CD4-positive, alpha-beta T cell treated with Interleukin-1 beta for 1 hour (primary cell): ENCODE measurements at regions not wholly inside any gene's neighbourhood (a gene's known extent, or its start where the extent isn't known, plus 50 kb on each side); places are given as distances from the start of the nearest gene placed in this dataset.
A peak's percentile ranks its signal among the peaks of the same experiment; 100 is the strongest.

Experiments used
- DNase-seq, 2 donors: peaks; one replicate each; pipeline ENCODE4 v3.0.0-alpha.2; 2020 to 2022

DNA sequence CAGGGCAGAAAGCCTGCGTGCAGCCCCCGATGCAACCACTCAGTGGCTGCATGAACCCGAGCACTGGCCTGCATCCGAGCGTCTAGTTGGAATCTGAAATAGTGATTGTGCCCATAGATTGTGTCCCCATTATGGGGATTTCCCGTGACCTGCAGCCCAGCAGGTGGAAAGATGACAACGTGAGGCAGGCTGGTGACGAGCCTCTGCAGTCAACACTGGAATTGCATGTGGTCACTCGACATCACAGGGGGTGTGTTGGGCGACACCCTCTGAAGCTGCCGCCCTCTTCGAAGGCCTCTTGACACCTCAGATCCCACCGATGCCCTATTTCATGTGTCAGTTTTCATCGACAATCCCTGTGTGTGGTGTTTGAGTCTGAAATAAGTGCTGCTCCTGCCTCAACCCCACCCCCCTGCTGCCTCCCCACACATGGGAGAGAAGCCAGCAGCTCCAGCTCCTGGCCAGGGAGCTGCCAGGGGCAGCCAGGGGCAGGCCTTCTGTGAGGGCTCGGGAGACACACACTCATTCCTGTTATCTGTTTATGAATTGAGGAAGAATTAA lies 172.0 kb upstream of the B3GAT1 start:
- DNase-seq, result no peak

GRCh38 chr11:134583397-134583990 lies 171.5 kb upstream of the B3GAT1 start:
- DNase-seq, result peak in 1 of 2 donors; percentile 16

DNA sequence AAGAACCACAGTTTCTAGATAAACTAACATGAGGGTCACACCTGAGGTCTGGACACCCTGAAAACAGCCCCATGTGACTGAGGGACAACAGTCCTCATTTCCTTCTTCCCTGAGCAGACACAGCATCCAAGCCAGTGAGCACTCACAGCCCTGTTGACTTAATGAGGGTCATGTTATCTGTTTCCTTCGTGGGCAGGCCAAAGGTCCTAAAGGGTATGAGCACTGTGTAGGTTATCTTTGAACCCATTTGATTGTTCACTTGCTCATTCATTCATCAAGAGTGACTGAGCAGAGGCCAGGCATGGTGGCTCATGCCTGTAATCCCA lies 170.7 kb upstream of the B3GAT1 start:
- no peak for DNase-seq

DNA sequence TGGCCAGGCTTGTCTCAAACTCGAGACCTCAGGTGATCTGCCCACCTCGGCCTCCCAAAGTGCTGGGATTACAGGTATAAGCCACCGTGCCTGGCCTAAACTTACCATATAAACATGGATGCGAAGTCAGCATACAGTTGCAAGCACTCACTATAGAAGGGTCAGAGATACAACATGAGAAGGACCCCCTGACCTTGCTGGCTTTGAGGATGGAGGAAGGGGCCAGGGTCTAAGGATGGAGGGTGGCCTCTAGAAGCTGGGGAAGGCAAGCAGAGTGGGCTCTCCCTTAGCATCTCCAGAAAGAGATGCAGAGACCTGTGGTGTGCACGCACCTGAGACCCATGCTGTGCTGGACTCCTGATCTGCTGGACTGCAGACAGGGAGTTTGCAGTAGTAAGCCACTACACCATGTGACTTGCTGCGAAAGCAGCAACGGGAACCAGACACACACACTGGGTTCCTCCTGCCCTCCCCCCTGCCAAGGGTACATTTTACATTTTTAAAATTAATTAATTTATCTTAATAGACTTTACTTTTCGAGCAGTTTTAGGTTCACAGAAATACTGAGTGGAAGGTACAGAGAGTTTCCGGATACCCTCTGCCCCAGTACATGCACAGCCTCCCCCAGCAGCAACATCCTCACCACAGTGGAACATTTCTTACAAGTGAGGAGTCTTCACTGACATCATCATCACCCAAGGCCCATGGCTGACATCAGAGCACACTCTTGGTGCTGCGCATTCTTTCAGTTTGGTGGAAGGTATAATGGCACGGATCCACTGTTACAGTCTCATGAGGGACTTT lies 170.1 kb upstream of the B3GAT1 start:
- DNase-seq, result no peak

DNA sequence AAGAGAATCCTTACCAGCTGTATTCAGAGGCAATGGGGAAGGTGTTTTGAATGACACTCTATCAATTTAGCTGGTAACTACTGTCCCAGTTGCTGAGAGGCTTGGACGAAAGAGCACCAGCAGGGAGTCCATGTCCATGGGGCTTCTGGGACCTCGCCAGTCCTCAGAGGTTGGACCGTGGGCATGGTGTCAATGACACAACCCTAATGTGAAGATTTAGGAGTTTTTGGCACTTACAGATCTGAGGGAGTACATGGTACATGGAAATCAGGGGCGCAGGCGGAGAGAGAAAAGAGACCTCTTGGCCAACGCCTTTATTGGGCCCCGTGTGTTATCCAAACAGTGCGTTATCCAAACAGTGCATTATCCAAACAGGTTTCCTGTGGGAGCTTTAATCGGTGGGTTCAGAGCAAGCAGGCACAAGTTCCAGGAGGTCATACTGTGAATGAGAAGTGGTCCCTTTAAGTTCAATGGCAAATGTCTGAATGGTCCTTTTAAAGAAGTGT lies 169.1 kb upstream of the B3GAT1 start:
- DNase-seq, result no peak

DNA sequence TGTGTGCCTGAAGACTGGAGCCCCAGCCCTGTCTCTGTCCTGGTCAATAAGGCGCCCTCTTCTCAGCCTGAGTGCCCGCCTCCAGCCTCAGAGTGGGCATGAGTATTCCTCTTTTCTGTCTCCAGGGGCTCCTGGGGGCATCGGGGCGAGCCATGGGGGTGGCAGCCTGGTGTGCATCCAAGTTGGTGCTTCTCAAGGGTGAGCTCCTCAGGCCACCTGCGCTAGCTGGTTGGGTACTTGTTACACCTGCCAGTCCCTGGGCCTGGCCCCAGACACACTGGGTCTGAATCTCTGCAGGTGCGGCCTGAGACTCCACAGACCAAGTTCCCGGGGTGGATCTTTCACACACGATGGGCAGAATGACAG lies 168.6 kb upstream of the B3GAT1 start:
- DNase-seq, result no peak

- DNase-seq, result no peak
Observed at GRCh38 chr11:134579724-134580609, 167.9 kb upstream of the B3GAT1 start.

DNA sequence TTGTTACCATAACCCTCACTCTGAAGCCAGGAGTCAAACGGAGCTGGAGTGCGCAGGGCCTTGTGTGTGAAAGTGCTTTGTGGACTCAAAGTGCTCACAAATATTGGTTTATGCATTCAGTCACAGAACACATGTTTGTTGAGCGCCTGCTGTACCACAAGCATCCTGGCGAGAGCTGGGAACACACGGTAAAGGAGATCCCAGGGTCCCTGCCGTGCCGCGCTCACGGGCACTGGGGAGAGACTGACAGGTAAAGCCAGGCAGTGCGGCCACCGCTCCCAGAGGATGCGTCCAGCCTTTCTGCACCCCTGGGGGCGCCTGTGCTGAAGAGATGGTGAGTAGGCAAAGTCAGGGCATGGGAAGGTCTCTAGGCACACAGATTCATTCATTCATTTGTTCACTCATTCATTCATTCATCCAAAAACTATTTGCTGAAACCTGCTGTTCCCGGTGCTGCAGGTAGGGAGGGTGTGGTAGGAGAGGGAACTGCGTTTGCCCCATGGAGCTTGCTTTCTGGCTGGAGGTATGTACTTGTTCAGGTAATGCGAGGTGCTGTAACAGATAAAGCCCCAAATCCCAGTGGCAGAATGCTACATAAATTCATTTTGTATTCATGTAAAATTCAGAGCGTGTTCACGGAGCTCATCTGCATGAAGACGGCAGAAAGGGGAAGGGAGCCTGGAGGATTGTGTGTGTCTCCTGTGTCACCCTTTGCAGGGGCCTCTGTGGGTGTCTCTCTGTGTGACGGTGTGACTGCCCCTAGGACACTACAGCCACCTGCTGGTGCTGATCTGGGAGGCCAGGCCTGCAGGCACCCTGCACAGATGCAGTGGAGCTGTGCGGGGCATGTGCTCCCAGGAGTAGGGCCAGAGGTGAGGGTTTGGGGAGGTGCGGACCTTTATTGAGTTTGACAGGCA lies 167.0 kb upstream of the B3GAT1 start:
- no peak for DNase-seq

- no peak for DNase-seq
Observed at GRCh38 chr11:134577751-134578395, 165.8 kb upstream of the B3GAT1 start.

DNA sequence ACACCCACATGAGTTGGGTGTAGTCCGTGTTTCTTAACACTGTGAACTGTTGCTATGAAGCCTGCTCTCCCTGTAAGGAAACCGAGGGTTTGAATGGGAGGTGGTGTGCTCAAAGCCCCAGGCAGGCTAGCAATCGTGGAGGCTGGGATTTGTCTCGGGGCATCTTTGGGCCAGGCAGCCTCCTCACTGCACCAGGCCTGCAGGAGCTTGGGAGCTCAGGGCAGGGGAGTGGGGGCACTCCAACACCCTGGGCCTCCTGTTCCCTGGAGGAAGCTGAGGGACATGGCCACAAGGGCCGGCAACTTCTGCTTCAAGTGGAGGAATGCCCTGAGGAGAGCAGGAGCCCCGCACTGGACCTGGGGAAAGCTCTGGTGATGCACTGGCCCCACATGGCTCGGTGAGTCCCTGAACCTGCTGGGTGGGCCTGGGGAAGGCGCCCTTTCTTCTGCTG lies 164.7 kb upstream of the B3GAT1 start:
- DNase-seq, result no peak

GRCh38 chr11:134576286-134576685 lies 164.2 kb upstream of the B3GAT1 start:
- no peak for DNase-seq

DNA sequence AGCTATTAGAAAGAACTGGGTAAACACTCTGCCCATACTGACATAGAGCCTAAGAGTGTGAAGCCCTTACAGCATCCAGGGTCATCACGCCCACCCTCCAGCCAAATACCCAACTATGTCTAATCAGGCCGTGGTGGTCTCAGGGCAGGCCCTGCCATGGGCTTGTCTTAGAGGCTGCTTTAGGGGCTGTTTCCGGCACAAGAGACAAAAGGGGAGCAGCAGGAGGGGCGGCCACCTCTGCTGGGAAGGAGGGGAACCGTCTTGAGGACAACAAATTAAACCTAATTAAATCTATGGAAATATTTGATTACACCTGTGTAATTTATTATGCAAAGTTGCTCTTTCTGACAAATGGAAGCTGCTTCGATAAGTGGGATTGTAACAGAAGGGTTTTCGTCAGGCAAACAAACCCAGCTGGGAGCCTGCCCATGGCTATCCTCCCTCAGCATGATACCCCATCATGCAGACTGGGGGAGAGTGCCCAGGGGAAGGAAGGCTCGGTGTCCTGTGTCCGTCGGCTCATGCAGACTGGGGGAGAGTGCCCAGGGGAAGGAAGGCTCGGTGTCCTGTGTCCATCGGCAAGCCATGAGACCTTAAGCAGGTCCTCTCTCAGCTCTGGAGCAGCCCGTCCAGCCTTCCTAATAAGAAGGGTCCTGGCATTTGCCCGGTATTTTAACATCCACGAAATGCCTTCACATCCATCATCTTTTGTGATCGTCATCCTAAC lies 163.6 kb upstream of the B3GAT1 start:
- no peak for DNase-seq

- no peak for DNase-seq
Observed at GRCh38 chr11:134574947-134575346, 162.9 kb upstream of the B3GAT1 start.

DNA sequence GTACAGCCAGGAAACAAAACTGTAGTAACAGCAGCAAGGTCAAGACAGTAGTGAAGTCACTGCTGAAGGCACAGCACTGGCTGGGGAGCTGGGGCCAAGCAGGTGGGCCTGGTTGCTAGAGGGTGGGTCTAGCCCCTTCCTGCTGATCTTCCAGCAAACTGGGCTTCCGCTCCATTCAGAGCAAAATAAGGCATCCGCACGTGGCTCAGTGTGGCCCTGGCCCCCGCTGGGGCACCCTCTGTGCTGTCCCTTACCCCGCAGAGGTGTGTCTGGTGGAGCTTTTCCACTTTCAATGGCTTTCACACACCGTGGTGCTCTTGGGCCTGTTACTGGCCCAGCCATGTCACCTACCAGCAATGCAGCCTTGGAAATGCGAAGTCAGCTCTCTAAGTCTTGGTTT lies 162.4 kb upstream of the B3GAT1 start:
- no peak for DNase-seq

- no peak for DNase-seq
Observed at GRCh38 chr11:134573857-134574256, 161.8 kb upstream of the B3GAT1 start.

- DNase-seq, result no peak
Observed at GRCh38 chr11:134572741-134573675, 161.0 kb upstream of the B3GAT1 start.

DNA sequence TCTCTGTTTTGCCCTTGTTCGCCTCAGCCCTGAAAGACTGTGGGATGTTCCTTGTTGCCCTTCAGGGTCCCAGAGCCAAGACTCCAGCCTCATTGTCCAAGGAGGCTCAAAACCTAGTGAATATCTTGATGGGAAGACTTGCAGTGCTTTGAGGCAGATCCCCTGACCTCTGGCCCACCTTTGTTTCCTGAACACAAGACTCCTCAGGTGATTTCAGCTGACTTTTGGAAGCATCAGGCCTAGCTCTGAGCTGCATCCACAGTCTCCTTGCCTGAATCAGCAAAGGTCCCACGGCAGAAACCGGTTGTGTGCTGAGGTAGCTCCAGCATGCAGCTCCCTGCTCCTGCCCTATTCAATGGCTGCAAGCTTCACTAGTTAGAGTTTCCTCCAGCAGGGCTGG lies 159.3 kb upstream of the B3GAT1 start:
- DNase-seq, result no peak

- DNase-seq, result no peak
Observed at GRCh38 chr11:134569195-134569594, 157.2 kb upstream of the B3GAT1 start.

GRCh38 chr11:134566311-134566710 lies 154.3 kb upstream of the B3GAT1 start:
- no peak for DNase-seq
